ENCODE measurements at regions not wholly inside any gene's neighbourhood (a gene's known extent, or its start where the extent isn't known, plus 50 kb on each side); places are given as distances from the start of the nearest gene placed in this dataset.

DNA sequence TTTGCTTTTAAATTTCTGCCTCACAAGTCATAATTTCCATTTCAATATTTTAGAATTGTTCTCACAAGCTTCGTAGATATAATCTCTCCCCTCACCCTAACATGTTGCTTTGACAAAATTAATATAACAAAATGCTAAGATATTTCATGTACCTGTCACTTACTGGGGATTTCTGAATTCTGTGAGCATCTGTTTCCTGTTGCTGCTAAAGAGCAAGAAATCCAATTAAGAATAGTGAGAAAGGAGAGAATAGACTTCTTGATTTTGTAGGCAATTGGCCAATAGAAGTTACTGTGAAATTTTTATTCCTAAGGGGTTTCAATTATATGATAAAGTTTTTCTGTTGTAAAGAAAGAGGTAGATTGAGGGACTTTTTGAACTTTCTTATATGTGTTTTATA is 796.5 kb upstream of the ARRDC3 start:
- TF ChIP-seq, protein P1, sequence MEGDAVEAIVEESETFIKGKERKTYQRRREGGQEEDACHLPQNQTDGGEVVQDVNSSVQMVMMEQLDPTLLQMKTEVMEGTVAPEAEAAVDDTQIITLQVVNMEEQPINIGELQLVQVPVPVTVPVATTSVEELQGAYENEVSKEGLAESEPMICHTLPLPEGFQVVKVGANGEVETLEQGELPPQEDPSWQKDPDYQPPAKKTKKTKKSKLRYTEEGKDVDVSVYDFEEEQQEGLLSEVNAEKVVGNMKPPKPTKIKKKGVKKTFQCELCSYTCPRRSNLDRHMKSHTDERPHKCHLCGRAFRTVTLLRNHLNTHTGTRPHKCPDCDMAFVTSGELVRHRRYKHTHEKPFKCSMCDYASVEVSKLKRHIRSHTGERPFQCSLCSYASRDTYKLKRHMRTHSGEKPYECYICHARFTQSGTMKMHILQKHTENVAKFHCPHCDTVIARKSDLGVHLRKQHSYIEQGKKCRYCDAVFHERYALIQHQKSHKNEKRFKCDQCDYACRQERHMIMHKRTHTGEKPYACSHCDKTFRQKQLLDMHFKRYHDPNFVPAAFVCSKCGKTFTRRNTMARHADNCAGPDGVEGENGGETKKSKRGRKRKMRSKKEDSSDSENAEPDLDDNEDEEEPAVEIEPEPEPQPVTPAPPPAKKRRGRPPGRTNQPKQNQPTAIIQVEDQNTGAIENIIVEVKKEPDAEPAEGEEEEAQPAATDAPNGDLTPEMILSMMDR (IDR thresholded peaks at IDR 0.05) = no peak
- TF ChIP-seq POLR2A (IDR thresholded peaks at IDR 0.05) = no peak

Data from heart left ventricle (tissue), 13 donors.